Tibial artery (tissue), 4 donors: ENCODE measurements at regions not wholly inside any gene's neighbourhood (a gene's known extent, or its start where the extent isn't known, plus 50 kb on each side); places are given as distances from the start of the nearest gene placed in this dataset.

ENCODE experiments used
- DNase-seq, 2 donors: peaks; one replicate each; pipeline ENCODE4 v3.0.0-alpha.2; 2019
- H3K27ac ChIP-seq, 2 donors: fragments of 200-600 bp; sonication (generic) in 1 of 2; 1 replicate in 1 of 2; 2 replicates in 1 of 2; pipeline ENCODE4 v1.5.1; 2018 to 2019; ENCODE audit warnings: mild to moderate bottlenecking in 1 of 2
- H3K27me3 ChIP-seq, 2 donors: fragments of 200-600 bp; sonication (generic) in 1 of 2; one replicate each; pipeline versions ENCODE4 v1.5.1 to v1.6.0; 2016 to 2019
- H3K36me3 ChIP-seq, 3 donors: fragments of 200-600 bp; sonication (generic) in 2 of 3; one replicate each; pipeline ENCODE4 v1.5.1; 2016 to 2019; ENCODE audit warnings: mild to moderate bottlenecking in 2 of 3
- H3K4me1 ChIP-seq, 4 donors: fragments of 200-600 bp; sonication (generic) in 2 of 4; 1 replicate in 3 of 4; 2 replicates in 1 of 4; pipeline ENCODE4 v1.5.1; 2016 to 2019
- H3K4me3 ChIP-seq, 2 donors: fragments of 200-600 bp; sonication (generic) in 1 of 2; 1 replicate in 1 of 2; 2 replicates in 1 of 2; pipeline ENCODE4 v1.5.1; 2018 to 2019; ENCODE audit warnings: mild to moderate bottlenecking in 2 of 2
- H3K9me3 ChIP-seq, 3 donors: fragments of 200-600 bp; sonication (generic) in 1 of 3; one replicate each; pipeline ENCODE4 v1.5.1; 2016 to 2019
- intact Hi-C: fragments of 100-400 bp; cut with DNase I; formaldehyde crosslinking; loops from one replicate; pipeline ENCODE4 v1.15.0; 2023; ENCODE audit warnings: low total_unique reads
- TF ChIP-seq, protein P1 (sequence below), 2 experiments: fragments of 200-600 bp in 1 of 2; fragments of 450-650 bp in 1 of 2; IDR thresholded peaks; one replicate each; pipeline ENCODE4 v1.5.1; 2017 to 2019; ENCODE audit warnings: antibody characterized with exemption in 2 of 2, mild to moderate bottlenecking in 1 of 2, moderate library complexity in 1 of 2

DNA sequence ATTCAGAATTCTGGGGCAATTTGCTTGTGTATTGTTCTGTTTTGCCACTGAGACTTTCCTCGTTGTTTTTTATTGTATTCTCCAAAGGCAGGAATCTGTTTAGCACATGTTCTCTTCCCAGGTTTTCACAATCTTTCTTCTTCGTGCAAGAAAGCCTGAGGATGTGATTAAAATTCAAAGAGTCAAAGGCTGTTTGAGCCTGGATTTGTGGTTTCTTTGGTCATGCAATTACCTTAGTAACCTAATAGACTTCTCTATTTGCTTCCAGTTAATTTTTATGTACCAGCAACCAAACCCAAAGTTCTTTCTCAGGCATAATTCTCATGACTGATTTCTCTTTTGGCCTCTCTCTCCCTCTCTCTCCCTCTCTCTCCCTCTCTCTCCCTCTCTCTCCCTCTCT is 1420.1 kb upstream of the TENM3 start:
- DNase-seq = no peak
- Histone ChIP-seq H3K36me3 (no peaks in the 10 kb centered on the region), H3K9me3 (no peaks in the 10 kb centered on the region), H3K27ac (no peak overlapping the region), H3K27me3 (no peaks in the 10 kb centered on the region), H3K4me3 (no peak overlapping the region), H3K4me1 (peaks cover 0 to 4% (median 1%) of the 10 kb centered on the region in 4 donors)
- TF ChIP-seq, protein P1, sequence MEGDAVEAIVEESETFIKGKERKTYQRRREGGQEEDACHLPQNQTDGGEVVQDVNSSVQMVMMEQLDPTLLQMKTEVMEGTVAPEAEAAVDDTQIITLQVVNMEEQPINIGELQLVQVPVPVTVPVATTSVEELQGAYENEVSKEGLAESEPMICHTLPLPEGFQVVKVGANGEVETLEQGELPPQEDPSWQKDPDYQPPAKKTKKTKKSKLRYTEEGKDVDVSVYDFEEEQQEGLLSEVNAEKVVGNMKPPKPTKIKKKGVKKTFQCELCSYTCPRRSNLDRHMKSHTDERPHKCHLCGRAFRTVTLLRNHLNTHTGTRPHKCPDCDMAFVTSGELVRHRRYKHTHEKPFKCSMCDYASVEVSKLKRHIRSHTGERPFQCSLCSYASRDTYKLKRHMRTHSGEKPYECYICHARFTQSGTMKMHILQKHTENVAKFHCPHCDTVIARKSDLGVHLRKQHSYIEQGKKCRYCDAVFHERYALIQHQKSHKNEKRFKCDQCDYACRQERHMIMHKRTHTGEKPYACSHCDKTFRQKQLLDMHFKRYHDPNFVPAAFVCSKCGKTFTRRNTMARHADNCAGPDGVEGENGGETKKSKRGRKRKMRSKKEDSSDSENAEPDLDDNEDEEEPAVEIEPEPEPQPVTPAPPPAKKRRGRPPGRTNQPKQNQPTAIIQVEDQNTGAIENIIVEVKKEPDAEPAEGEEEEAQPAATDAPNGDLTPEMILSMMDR (IDR thresholded peaks at IDR 0.05) = no peak
- intact Hi-C loops = no loop called here

DNA sequence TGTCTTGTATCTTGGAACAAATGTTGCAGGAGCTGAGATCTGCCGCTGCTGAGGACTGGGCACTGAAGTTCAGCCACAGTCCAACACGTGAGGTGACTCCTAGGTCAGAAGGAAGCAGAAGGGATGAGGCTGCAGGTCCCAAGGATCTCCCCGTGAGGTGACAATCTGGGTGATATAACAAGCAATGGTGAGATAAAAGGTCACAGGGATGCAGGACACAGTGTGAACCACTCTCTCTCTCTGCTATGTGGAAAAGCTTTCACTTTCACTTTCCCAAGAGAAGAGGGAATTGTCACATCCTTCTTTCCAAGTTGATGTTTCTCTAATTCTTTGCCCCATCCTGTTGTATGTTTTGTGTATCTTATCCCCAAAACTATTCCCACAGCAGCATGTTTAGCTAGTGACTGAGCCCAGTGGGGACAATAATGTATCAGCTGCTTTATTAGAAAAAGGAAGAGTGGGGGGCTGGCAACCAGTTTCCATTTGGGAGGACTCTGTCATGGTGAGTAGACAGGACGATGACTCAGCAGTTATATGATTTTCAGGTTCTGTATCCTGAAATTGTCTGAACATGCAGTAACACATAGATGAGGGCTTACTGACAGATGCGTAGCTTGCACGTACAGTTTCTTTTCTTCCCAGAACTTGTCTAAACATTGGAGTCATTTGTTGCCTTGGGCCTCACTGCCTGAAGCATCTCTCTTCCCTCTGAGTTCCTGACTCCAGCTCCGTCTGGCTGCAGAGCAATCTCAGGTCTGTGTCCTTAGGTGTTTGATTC is 1415.8 kb upstream of the TENM3 start:
- Histone ChIP-seq H3K4me3 (peak overlapping the region; percentile 34 to 46), H3K27ac (no peak overlapping the region), H3K36me3 (no peaks in the 10 kb centered on the region), H3K4me1 (peaks cover 0 to 4% (median 1%) of the 10 kb centered on the region in 4 donors), H3K27me3 (no peaks in the 10 kb centered on the region), H3K9me3 (no peaks in the 10 kb centered on the region)
- no peak for DNase-seq
- TF ChIP-seq, protein P1 (IDR thresholded peaks at IDR 0.05) = no peak
- intact Hi-C loops = no loop called here

DNA sequence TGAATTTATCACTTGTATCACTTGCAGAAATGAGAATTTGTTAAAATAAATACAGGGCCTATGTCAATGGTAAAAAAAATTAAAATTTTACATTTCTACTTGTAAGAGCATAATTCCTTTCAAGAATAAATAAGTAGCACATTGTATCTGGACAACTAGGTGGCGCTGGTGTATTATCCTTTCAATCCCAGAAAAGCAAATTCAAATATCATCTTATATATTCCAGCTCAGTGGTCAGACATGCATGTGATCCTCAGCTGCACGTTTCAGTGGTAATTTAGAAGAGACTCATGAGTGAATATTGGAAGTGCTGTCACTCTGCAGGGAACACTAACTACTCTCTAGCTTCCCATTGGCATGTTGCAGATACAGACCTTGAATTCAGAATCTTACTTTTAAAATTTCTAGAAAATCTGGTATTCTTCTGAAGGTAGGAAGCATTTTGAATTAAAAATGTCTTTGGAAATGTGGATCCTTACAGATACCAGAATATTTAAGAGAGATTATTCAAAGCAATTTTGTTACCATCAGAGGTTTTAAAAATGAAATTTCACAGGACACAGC is 1414.7 kb upstream of the TENM3 start:
- Histone ChIP-seq H3K27me3 (no peaks in the 10 kb centered on the region), H3K36me3 (no peaks in the 10 kb centered on the region), H3K9me3 (no peaks in the 10 kb centered on the region), H3K27ac (no peak overlapping the region), H3K4me1 (peaks cover 0 to 4% (median 1%) of the 10 kb centered on the region in 4 donors), H3K4me3 (no peak overlapping the region)
- intact Hi-C loops = no loop called here
- DNase-seq = no peak
- TF ChIP-seq, protein P1 (IDR thresholded peaks at IDR 0.05) = peak; percentile 32 to 57

DNA sequence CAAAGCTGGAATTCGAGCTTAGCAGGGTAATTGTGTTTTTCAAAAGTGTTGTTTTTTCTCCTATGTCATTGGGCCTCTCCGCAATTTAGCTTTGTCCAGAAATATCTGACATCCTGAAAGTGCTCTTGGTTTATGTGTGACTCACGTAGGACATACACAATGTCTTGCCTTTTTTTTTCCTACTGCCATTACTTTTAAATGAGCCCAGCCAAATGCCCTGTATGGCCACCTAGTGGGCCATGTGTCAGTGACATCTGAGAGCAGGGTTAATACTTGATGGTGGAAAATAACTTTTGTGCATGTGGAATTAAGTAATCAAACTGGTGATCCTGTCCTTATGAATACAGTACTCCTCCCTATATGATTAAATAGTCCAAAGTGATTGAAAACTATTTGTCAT is 1411.1 kb upstream of the TENM3 start:
- no peak for DNase-seq
- Histone ChIP-seq H3K4me1 (peaks cover 0 to 4% (median 1%) of the 10 kb centered on the region in 4 donors), H3K27me3 (no peaks in the 10 kb centered on the region), H3K27ac (no peak overlapping the region), H3K36me3 (no peaks in the 10 kb centered on the region), H3K4me3 (no peak overlapping the region), H3K9me3 (no peaks in the 10 kb centered on the region)
- TF ChIP-seq, protein P1 (IDR thresholded peaks at IDR 0.05) = no peak
- intact Hi-C loops = no loop called here

DNA sequence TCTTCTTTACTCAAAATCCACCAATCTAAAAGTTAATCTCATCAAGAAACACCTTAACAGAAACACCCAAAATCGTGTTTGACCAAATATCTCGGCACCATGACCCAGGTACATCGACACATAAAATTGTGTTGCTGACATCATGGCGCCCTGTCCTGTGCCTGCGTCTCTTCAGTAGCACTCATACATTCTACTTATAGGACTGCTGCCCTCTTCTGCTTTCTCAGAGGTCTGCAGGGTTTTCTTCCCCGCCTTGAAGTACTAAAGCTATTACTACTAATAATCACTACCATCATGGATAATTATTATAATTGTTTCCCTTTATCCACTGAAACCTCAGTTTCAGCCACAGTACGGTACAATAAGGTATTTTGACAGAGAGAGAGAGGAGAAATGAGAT is 1403.1 kb upstream of the TENM3 start:
- intact Hi-C loops = no loop called here
- no peaks in the 10 kb centered on the region for H3K27me3 ChIP-seq

More for the DNA sequence above, 1403.1 kb upstream of the TENM3 start:
- H3K36me3 ChIP-seq = no peaks in the 10 kb centered on the region
- no peaks in the 10 kb centered on the region for H3K9me3 ChIP-seq
- no peak for DNase-seq
- no peak overlapping the region for H3K4me3 ChIP-seq
- H3K4me1 ChIP-seq = no peaks in the 10 kb centered on the region
- H3K27ac ChIP-seq = no peak overlapping the region
- TF ChIP-seq, protein P1 (IDR thresholded peaks at IDR 0.05) = no peak
